ENCODE measurements at regions not wholly inside any gene's neighbourhood (a gene's known extent, or its start where the extent isn't known, plus 50 kb on each side); places are given as distances from the start of the nearest gene placed in this dataset.

DNA sequence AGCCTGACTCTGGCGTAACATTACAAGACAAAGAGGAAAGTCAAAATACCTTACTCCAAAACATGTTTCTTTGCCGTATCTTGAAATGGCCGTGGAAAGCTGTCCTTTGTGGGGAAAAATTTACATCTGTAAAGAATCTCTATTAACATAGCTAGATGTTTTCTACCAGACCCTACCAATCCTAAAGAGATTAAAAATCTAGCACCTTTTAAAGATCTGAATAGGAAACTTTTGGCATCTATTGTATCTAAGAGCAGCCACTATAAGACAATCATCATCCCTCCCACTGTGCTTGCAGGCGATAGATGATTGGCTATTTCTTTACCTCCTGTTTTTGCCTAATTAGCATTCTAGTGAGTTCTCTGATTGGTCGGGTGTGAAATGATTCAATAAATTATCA, 82.5 kb upstream of the SNCAIP start:
- WGBS (ENCODE audit: low lambda C conversion rate, missing lambda C conversion rate), result 85% methylated on average over 5 of the region's 5 CpGs
- Histone ChIP-seq H4K20me1 (ENCODE audit: insufficient read depth, poor library complexity, severe bottlenecking) (no peaks in the 10 kb centered on the region), H3K4me3 (no peak overlapping the region), H3K4me1 (ENCODE audit: insufficient read depth) (no peaks in the 10 kb centered on the region), H3K36me3 (replicated peaks; ENCODE audit: insufficient read depth, low read depth) (no peaks in the 10 kb centered on the region), H3K27me3 (no peaks in the 10 kb centered on the region), H3K9me2 (replicated peaks; ENCODE audit: insufficient read depth) (no peaks in the 10 kb centered on the region), H3K79me2 (no peaks in the 10 kb centered on the region), H3K27ac (no peak overlapping the region), H3K9me3 (ENCODE audit: low read depth) (no peaks in the 10 kb centered on the region), H2AFZ (no peak overlapping the region), H3K4me2 (no peak overlapping the region)
- DNase-seq (ENCODE audit: low spot score), result no peak
- TF ChIP-seq EZH2phosphoT487 (IDR thresholded peaks at IDR 0.05; ENCODE audit: low read depth, severe bottlenecking, unreplicated experiment) (no peak), EZH2 (IDR thresholded peaks at IDR 0.05; ENCODE audit: borderline replicate concordance) (no peak)
- TF ChIP-seq, protein P1, sequence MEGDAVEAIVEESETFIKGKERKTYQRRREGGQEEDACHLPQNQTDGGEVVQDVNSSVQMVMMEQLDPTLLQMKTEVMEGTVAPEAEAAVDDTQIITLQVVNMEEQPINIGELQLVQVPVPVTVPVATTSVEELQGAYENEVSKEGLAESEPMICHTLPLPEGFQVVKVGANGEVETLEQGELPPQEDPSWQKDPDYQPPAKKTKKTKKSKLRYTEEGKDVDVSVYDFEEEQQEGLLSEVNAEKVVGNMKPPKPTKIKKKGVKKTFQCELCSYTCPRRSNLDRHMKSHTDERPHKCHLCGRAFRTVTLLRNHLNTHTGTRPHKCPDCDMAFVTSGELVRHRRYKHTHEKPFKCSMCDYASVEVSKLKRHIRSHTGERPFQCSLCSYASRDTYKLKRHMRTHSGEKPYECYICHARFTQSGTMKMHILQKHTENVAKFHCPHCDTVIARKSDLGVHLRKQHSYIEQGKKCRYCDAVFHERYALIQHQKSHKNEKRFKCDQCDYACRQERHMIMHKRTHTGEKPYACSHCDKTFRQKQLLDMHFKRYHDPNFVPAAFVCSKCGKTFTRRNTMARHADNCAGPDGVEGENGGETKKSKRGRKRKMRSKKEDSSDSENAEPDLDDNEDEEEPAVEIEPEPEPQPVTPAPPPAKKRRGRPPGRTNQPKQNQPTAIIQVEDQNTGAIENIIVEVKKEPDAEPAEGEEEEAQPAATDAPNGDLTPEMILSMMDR (IDR thresholded peaks at IDR 0.05; ENCODE audit: poor library complexity), result no peak

DNA sequence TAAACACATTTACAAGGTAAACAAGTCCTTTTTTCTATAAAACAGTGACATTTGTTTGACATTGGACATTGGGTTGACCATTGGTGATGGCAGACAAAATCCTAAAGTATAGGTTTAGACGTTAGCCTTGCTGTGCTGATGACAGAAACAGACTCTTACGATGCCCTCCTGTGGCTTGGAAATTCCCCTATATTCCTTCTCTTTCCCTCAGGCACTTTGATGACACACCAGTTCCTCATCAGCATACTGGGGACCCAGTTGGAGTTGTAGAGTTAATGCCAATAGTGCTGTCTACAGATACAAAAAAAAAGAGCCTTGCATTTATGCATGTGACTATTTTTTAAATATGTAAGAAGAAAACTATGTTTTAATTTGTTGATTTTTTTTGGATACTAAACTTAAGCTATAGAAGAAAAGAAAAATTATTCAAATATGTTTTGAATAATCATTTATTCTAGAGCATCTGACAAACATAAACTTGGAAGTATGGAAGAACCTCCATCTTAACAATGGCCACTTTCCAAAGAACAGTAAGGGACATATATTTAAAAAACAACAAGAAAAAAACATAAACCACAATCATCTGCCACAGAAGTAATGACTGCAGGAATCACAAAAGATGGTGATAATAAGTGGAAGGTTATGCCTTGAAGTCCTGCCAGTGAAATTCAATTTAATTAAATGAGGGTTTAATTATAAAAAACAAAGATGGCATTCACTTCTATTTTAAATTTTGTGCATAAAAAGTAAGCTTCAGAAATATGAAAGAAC, 75.6 kb upstream of the SNCAIP start:
- Histone ChIP-seq H3K9me3 (ENCODE audit: low read depth) (no peaks in the 10 kb centered on the region), H3K79me2 (no peaks in the 10 kb centered on the region), H2AFZ (no peak overlapping the region), H3K27me3 (no peaks in the 10 kb centered on the region), H3K36me3 (replicated peaks; ENCODE audit: insufficient read depth, low read depth) (no peaks in the 10 kb centered on the region), H3K4me1 (ENCODE audit: insufficient read depth) (no peaks in the 10 kb centered on the region), H3K27ac (no peak overlapping the region), H3K4me2 (no peak overlapping the region), H4K20me1 (ENCODE audit: insufficient read depth, poor library complexity, severe bottlenecking) (no peaks in the 10 kb centered on the region), H3K9me2 (replicated peaks; ENCODE audit: insufficient read depth) (no peaks in the 10 kb centered on the region), H3K4me3 (no peak overlapping the region)
- WGBS (ENCODE audit: low lambda C conversion rate, missing lambda C conversion rate), result 80% methylated on average over 2 of the region's 2 CpGs
- TF ChIP-seq, protein P1 (IDR thresholded peaks at IDR 0.05; ENCODE audit: poor library complexity), result no peak
- TF ChIP-seq EZH2 (IDR thresholded peaks at IDR 0.05; ENCODE audit: borderline replicate concordance) (no peak), EZH2phosphoT487 (IDR thresholded peaks at IDR 0.05; ENCODE audit: low read depth, severe bottlenecking, unreplicated experiment) (no peak)
- DNase-seq (ENCODE audit: low spot score), result no peak

DNA sequence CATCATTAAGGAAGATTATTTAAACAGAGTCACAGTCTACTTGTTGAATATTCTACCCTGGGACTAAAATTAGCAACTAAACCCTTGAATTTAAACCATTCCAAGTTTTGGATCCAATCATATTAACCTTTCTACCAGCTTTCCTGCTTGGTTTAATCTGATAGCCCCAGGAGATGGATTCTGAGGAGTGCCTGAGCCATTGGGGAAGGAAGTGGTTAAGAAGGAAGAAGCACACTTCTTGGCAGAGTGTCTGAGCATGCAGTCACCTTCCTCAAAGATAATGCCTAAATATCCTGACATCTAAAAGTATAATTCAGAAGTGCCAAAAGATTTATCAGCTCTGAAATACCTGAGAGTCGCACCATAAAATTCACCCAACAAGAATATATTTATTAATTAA, 74.1 kb upstream of the SNCAIP start:
- Histone ChIP-seq H3K4me3 (no peak overlapping the region), H4K20me1 (ENCODE audit: insufficient read depth, poor library complexity, severe bottlenecking) (no peaks in the 10 kb centered on the region), H3K27ac (no peak overlapping the region), H3K9me3 (ENCODE audit: low read depth) (no peaks in the 10 kb centered on the region), H3K4me2 (no peak overlapping the region), H3K4me1 (ENCODE audit: insufficient read depth) (no peaks in the 10 kb centered on the region), H2AFZ (no peak overlapping the region), H3K36me3 (replicated peaks; ENCODE audit: insufficient read depth, low read depth) (no peaks in the 10 kb centered on the region), H3K9me2 (replicated peaks; ENCODE audit: insufficient read depth) (no peaks in the 10 kb centered on the region), H3K27me3 (no peaks in the 10 kb centered on the region), H3K79me2 (no peaks in the 10 kb centered on the region)
- DNase-seq (ENCODE audit: low spot score), result no peak
- whole genome bisulfite sequencing (ENCODE audit: low lambda C conversion rate, missing lambda C conversion rate), result 100% methylated on average over 1 of the region's 1 CpG
- no peak for TF ChIP-seq EZH2phosphoT487 (IDR thresholded peaks at IDR 0.05; ENCODE audit: low read depth, severe bottlenecking, unreplicated experiment)
- no peak for TF ChIP-seq EZH2 (IDR thresholded peaks at IDR 0.05; ENCODE audit: borderline replicate concordance)
- TF ChIP-seq, protein P1 (IDR thresholded peaks at IDR 0.05; ENCODE audit: poor library complexity), result no peak
